Lower leg skin (tissue), 4 donors: ENCODE measurements at regions not wholly inside any gene's neighbourhood (a gene's known extent, or its start where the extent isn't known, plus 50 kb on each side); places are given as distances from the start of the nearest gene placed in this dataset.

ENCODE experiments used
- DNase-seq, 2 donors: peaks; one replicate each; pipeline ENCODE4 v3.0.0-alpha.2; 2019; ENCODE audit warnings: low spot score in 2 of 2
- H3K4me3 ChIP-seq: fragments of 200-600 bp; sonication (generic); 2 replicates; pipeline ENCODE4 v1.5.1; 2017; ENCODE audit warnings: mild to moderate bottlenecking, low read depth; ENCODE audit not compliant: poor library complexity, severe bottlenecking
- POLR2A ChIP-seq, 2 donors: fragments of 450-650 bp; IDR thresholded peaks; one replicate each; pipeline ENCODE4 v1.6.1; 2016 to 2017; ENCODE audit warnings: antibody characterized with exemption in 2 of 2, mild to moderate bottlenecking in 1 of 2, moderate library complexity in 1 of 2
- WGBS, 2 donors: methylation state at CpG; one replicate each; pipeline ENCODE4 v1.1.5; 2018; 5-methylcytosine and 5-hydroxymethylcytosine counted together
- intact Hi-C: fragments of 100-400 bp; cut with DNase I; formaldehyde crosslinking; loops from one replicate; pipeline ENCODE4 v1.15.0; 2023; ENCODE audit warnings: low total_unique reads
- TF ChIP-seq, protein P1 (sequence below), 3 donors: fragments of 450-650 bp; IDR thresholded peaks; one replicate each; pipeline ENCODE4 v1.5.1; 2016; ENCODE audit warnings: antibody characterized with exemption in 3 of 3, mild to moderate bottlenecking in 3 of 3, moderate library complexity in 2 of 3

DNA sequence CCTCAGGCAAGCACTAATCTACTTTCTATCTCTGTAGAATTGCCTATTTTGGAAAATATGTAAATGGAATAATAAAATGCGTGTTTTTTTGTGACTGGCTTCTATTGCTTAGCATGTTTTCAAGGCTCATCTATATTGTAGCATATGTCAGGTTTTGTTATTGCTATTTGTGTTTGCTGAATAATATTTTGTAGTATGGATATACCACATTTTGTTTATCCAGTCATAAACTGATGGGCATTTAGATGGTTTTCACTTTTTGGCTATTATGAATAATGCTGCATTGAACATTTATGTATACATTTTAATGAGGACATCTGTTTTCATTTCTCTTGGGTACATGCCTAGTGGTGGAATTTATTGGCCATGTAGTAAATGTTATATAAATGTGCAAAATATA, 183.3 kb upstream of the ZP4 start:
- intact Hi-C loops = no loop called here
- TF ChIP-seq, protein P1, sequence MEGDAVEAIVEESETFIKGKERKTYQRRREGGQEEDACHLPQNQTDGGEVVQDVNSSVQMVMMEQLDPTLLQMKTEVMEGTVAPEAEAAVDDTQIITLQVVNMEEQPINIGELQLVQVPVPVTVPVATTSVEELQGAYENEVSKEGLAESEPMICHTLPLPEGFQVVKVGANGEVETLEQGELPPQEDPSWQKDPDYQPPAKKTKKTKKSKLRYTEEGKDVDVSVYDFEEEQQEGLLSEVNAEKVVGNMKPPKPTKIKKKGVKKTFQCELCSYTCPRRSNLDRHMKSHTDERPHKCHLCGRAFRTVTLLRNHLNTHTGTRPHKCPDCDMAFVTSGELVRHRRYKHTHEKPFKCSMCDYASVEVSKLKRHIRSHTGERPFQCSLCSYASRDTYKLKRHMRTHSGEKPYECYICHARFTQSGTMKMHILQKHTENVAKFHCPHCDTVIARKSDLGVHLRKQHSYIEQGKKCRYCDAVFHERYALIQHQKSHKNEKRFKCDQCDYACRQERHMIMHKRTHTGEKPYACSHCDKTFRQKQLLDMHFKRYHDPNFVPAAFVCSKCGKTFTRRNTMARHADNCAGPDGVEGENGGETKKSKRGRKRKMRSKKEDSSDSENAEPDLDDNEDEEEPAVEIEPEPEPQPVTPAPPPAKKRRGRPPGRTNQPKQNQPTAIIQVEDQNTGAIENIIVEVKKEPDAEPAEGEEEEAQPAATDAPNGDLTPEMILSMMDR (IDR thresholded peaks at IDR 0.05) = no peak
- no peak for TF ChIP-seq POLR2A (IDR thresholded peaks at IDR 0.05)
- H3K4me3 ChIP-seq = no peak overlapping the region
- DNase-seq = no peak
- WGBS, 2 donors = 37 to 50% methylated on average over 1 of the region's 1 CpG

- intact Hi-C loops = no loop called here
- 65 to 68% methylated on average over 3 of the region's 3 CpGs for WGBS, 2 donors
- H3K4me3 ChIP-seq = no peak overlapping the region
- DNase-seq = no peak
- TF ChIP-seq, protein P1 (IDR thresholded peaks at IDR 0.05) = no peak
- no peak for TF ChIP-seq POLR2A (IDR thresholded peaks at IDR 0.05)
Observed at GRCh38 chr1:238071061-238071460, 180.3 kb upstream of the ZP4 start.

- TF ChIP-seq, protein P1 (IDR thresholded peaks at IDR 0.05) = no peak
- TF ChIP-seq POLR2A (IDR thresholded peaks at IDR 0.05) = no peak
- no peak overlapping the region for H3K4me3 ChIP-seq
- DNase-seq = no peak
- 52 to 61% methylated on average over 2 to 4 of the region's 4 CpGs for WGBS, 2 donors
- intact Hi-C loops = no loop called here
Observed at GRCh38 chr1:238063454-238063853, 172.7 kb upstream of the ZP4 start.

DNA sequence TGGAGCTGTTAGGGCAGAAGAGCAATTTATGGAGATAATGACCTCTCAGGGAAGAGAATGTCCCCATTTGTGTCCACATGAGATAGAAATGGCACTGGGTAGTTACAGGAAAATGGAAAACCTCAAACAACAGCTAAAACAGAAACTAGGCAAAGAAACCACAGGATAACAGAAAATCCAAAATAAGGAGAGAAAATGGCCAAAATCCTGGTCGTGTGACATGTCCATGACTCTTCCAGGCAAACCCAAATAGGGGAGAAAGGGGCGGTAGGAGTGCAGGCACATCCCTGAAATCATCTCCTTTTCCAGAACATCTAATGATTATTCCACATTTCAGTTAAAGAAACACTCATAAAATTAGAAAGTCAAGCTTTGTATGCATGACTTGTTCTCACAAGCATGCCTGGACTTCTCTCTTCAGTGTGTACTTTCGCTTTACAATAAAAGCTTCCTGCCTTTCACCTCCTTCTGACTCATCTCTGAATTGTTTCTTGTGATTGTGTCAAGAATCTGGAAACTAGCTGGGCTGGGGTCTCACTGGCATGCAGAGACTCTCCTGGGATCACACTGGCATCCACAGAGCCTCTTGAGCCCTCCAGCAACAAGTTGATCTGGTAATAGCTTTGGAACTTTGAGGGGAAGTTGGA, 171.4 kb upstream of the ZP4 start:
- 56 to 62% methylated on average over 3 of the region's 3 CpGs for WGBS, 2 donors
- DNase-seq = no peak
- H3K4me3 ChIP-seq = no peak overlapping the region
- TF ChIP-seq, protein P1 (IDR thresholded peaks at IDR 0.05) = no peak
- no peak for TF ChIP-seq POLR2A (IDR thresholded peaks at IDR 0.05)
- intact Hi-C loops = no loop called here

DNA sequence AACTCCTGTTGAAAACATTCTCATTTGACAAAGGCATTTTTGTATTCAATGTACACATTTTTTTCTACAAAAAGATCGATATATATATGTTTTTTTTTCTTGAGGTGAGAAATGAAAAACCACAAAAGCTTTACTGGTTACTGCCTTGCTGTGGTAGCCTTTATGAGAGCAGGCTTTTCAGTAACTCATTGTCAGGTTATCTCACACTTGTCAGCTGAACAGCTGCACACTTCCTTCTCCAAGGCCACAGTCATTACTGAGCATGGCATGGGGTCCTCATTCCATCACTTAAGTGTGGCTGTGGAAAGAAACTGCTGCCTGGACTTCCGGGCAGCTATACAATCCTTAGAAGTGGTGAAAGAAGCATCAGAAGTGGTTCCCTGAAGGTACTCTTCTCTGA, 169.3 kb upstream of the ZP4 start:
- DNase-seq = no peak

More for the DNA sequence above, 169.3 kb upstream of the ZP4 start:
- no peak overlapping the region for H3K4me3 ChIP-seq
- intact Hi-C loops = no loop called here
- TF ChIP-seq POLR2A (IDR thresholded peaks at IDR 0.05) = no peak
- TF ChIP-seq, protein P1 (IDR thresholded peaks at IDR 0.05) = no peak
- WGBS, 2 donors = 60 to 72% methylated on average over 2 of the region's 2 CpGs
